ENCODE measurements at regions not wholly inside any gene's neighbourhood (a gene's known extent, or its start where the extent isn't known, plus 50 kb on each side); places are given as distances from the start of the nearest gene placed in this dataset.

- Histone ChIP-seq H3K9me3 (replicated peaks; ENCODE audit: insufficient read depth, low read length) (no peaks in the 10 kb centered on the region), H2AFZ (ENCODE audit: low read length) (no peak overlapping the region), H3K36me3 (replicated peaks; ENCODE audit: insufficient read depth, low read length) (no peaks in the 10 kb centered on the region), H3K9ac (ENCODE audit: low read length) (no peak overlapping the region), H3F3A (ENCODE audit: insufficient read depth, low read length) (no peaks in the 10 kb centered on the region), H3K27ac (ENCODE audit: low read length) (no peak overlapping the region), H3K27me3 (replicated peaks; ENCODE audit: insufficient read depth, low read length) (no peaks in the 10 kb centered on the region), H3K4me3 (ENCODE audit: low read length) (no peak overlapping the region), H3K4me1 (ENCODE audit: low read length) (no peaks in the 10 kb centered on the region), H3K4me2 (ENCODE audit: low read depth, low read length) (no peak overlapping the region), H3K9me2 (replicated peaks; ENCODE audit: insufficient read depth, low read length) (no peaks in the 10 kb centered on the region), H3K79me2 (ENCODE audit: low read length) (no peaks in the 10 kb centered on the region), H4K20me1 (ENCODE audit: insufficient read depth, low read length) (no peaks in the 10 kb centered on the region)
- no peak for TF ChIP-seq EZH2phosphoT487 (IDR thresholded peaks at IDR 0.05; ENCODE audit: low read length)
- no peak for TF ChIP-seq CTCF (IDR thresholded peaks at IDR 0.05; ENCODE audit: low read length)
- no peak for TF ChIP-seq EZH2 (optimal IDR thresholded peaks at IDR 0.05; ENCODE audit: low read depth, low read length)
- DNase-seq, result no peak
Observed at GRCh38 chr6:168960551-168961263, 292.9 kb downstream of the THBS2 start.

- H3K4me1 ChIP-seq (ENCODE audit: low read length), result no peaks in the 10 kb centered on the region
- no peak for DNase-seq
- no peak overlapping the region for H3K4me2 ChIP-seq (ENCODE audit: low read depth, low read length)
- H3K9ac ChIP-seq (ENCODE audit: low read length), result no peak overlapping the region
- H3K27me3 ChIP-seq (replicated peaks; ENCODE audit: insufficient read depth, low read length), result no peaks in the 10 kb centered on the region
- H3K9me3 ChIP-seq (replicated peaks; ENCODE audit: insufficient read depth, low read length), result no peaks in the 10 kb centered on the region
- no peaks in the 10 kb centered on the region for H3K79me2 ChIP-seq (ENCODE audit: low read length)
- no peaks in the 10 kb centered on the region for H3K9me2 ChIP-seq (replicated peaks; ENCODE audit: insufficient read depth, low read length)
- no peak overlapping the region for H3K27ac ChIP-seq (ENCODE audit: low read length)
- TF ChIP-seq EZH2 (optimal IDR thresholded peaks at IDR 0.05; ENCODE audit: low read depth, low read length), result no peak
- TF ChIP-seq EZH2phosphoT487 (IDR thresholded peaks at IDR 0.05; ENCODE audit: low read length), result no peak
- TF ChIP-seq CTCF (IDR thresholded peaks at IDR 0.05; ENCODE audit: low read length), result no peak
- H3F3A ChIP-seq (ENCODE audit: insufficient read depth, low read length), result no peaks in the 10 kb centered on the region
- no peak overlapping the region for H2AFZ ChIP-seq (ENCODE audit: low read length)
- no peaks in the 10 kb centered on the region for H4K20me1 ChIP-seq (ENCODE audit: insufficient read depth, low read length)
- H3K4me3 ChIP-seq (ENCODE audit: low read length), result no peak overlapping the region
- no peaks in the 10 kb centered on the region for H3K36me3 ChIP-seq (replicated peaks; ENCODE audit: insufficient read depth, low read length)
Observed at GRCh38 chr6:168959696-168960095, 293.9 kb downstream of the THBS2 start.

DNA sequence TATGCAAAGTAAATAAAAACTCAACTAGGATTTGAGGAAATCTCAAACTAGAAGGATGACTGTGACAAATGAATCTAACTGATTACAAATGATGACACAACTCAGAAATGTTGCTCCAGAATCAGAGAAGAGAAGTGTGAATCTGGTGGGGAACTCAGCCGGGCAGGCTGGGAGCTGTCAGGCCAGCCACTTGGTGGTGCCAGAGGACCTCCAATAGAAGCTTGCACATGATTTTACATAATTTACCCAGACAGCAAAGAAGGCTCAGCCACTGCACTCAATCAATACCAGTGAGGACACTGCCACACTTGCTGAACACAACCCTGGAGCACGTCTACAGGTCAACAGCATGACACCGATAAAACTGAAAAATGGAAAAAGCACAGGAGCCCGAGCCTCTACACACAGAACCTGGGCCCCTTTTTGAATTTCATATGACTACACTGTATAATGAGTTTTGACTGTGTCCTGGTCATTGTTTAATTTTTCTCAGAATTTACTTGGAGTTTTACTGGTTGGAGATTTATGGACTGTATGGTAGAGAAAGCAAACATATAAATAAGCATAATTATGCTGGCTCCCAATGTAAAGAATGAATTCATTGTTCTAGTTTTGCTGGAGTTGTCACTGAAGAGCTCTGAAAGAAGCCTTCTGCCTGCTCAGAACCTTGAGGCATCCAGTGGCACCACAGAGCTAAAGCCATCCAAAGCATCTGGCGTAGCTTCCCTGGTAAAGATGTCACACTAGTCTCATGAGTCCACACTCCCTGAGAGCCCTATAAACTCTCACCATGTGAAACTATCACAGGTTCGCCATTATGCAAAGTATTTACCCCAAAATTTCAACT lies 296.5 kb downstream of the THBS2 start:
- peak; percentile 37 for DNase-seq
- Histone ChIP-seq H3K27me3 (replicated peaks; ENCODE audit: insufficient read depth, low read length) (no peaks in the 10 kb centered on the region), H4K20me1 (ENCODE audit: insufficient read depth, low read length) (no peaks in the 10 kb centered on the region), H3K4me3 (ENCODE audit: low read length) (no peak overlapping the region), H3K9ac (ENCODE audit: low read length) (no peak overlapping the region), H3K9me3 (replicated peaks; ENCODE audit: insufficient read depth, low read length) (no peaks in the 10 kb centered on the region), H3F3A (ENCODE audit: insufficient read depth, low read length) (no peaks in the 10 kb centered on the region), H3K27ac (ENCODE audit: low read length) (no peak overlapping the region), H2AFZ (ENCODE audit: low read length) (no peak overlapping the region), H3K4me1 (ENCODE audit: low read length) (no peaks in the 10 kb centered on the region), H3K9me2 (replicated peaks; ENCODE audit: insufficient read depth, low read length) (no peaks in the 10 kb centered on the region), H3K36me3 (replicated peaks; ENCODE audit: insufficient read depth, low read length) (no peaks in the 10 kb centered on the region), H3K4me2 (ENCODE audit: low read depth, low read length) (no peak overlapping the region), H3K79me2 (ENCODE audit: low read length) (no peaks in the 10 kb centered on the region)
- TF ChIP-seq CTCF (IDR thresholded peaks at IDR 0.05; ENCODE audit: low read length) (peak; percentile 58), EZH2 (optimal IDR thresholded peaks at IDR 0.05; ENCODE audit: low read depth, low read length) (no peak)
